ELR (cell line): ENCODE measurements at regions not wholly inside any gene's neighbourhood (a gene's known extent, or its start where the extent isn't known, plus 50 kb on each side); places are given as distances from the start of the nearest gene placed in this dataset.
A peak's percentile ranks its signal among the peaks of the same experiment; 100 is the strongest.

Source experiments
- DNase-seq: peaks from one replicate; pipeline ENCODE4 v3.0.0-alpha.2; 2015; ENCODE audit warnings: low read depth

GRCh38 chr9:20042128-20042711 lies 253.4 kb upstream of the SLC24A2 start:
- DNase-seq: no peak

GRCh38 chr9:20041697-20042081 lies 252.9 kb upstream of the SLC24A2 start:
- no peak for DNase-seq

- no peak for DNase-seq
These were observed 252.3 kb upstream of the SLC24A2 start for GRCh38 chr9:20040991-20041696.

- DNase-seq: no peak
These were observed 248.9 kb upstream of the SLC24A2 start for GRCh38 chr9:20037699-20038098.

GRCh38 chr9:20033511-20033910 lies 244.7 kb upstream of the SLC24A2 start:
- DNase-seq: no peak

GRCh38 chr9:20032413-20033006 lies 243.7 kb upstream of the SLC24A2 start:
- DNase-seq: no peak

GRCh38 chr9:20031836-20032235 lies 243.0 kb upstream of the SLC24A2 start:
- DNase-seq: peak; percentile 34

GRCh38 chr9:20030671-20031070 lies 241.8 kb upstream of the SLC24A2 start:
- no peak for DNase-seq

GRCh38 chr9:20030221-20030620 lies 241.4 kb upstream of the SLC24A2 start:
- DNase-seq: no peak

GRCh38 chr9:20028849-20029231 lies 240.0 kb upstream of the SLC24A2 start:
- DNase-seq: no peak

- DNase-seq: no peak
These were observed 239.5 kb upstream of the SLC24A2 start for GRCh38 chr9:20028192-20028848.

- DNase-seq: no peak
These were observed 235.2 kb upstream of the SLC24A2 start for GRCh38 chr9:20023961-20024571.

- no peak for DNase-seq
These were observed 234.5 kb upstream of the SLC24A2 start for GRCh38 chr9:20023210-20023905.

- peak; percentile 74 for DNase-seq
These were observed 233.6 kb upstream of the SLC24A2 start for GRCh38 chr9:20022410-20022809.

- DNase-seq: no peak
These were observed 227.8 kb upstream of the SLC24A2 start for GRCh38 chr9:20016611-20017010.

GRCh38 chr9:20015427-20015931 lies 226.6 kb upstream of the SLC24A2 start:
- DNase-seq: no peak

- no peak for DNase-seq
These were observed 225.3 kb upstream of the SLC24A2 start for GRCh38 chr9:20014168-20014567.

GRCh38 chr9:20012232-20012631 lies 223.4 kb upstream of the SLC24A2 start:
- no peak for DNase-seq

GRCh38 chr9:20009606-20010005 lies 220.8 kb upstream of the SLC24A2 start:
- DNase-seq: no peak

- DNase-seq: peak; percentile 6
These were observed 213.2 kb upstream of the SLC24A2 start for GRCh38 chr9:20002011-20002410.

GRCh38 chr9:20001058-20001457 lies 212.2 kb upstream of the SLC24A2 start:
- DNase-seq: no peak
